Activated CD8-positive, alpha-beta T cell treated with anti-CD3 and anti-CD28 coated beads for 36 hours (primary cell): ENCODE measurements at regions not wholly inside any gene's neighbourhood (a gene's known extent, or its start where the extent isn't known, plus 50 kb on each side); places are given as distances from the start of the nearest gene placed in this dataset.

ENCODE experiments used
- ATAC-seq: fragments of 200-7000 bp; cut with Tn5 transposase; one replicate; pipeline ENCODE4 v1.10.0; 2021; ENCODE audit warnings: mild to moderate bottlenecking, moderate library complexity
- CTCF ChIA-PET: fragments of 350-600 bp; sonication (Branson Sonifier 250); formaldehyde crosslinking; loops from one replicate; lab custom pipeline; 2021; ENCODE audit warnings: antibody characterized with exemption; lab: Charles Lee
- POLR2A ChIA-PET: fragments of 350-600 bp; sonication (Branson Sonifier 250); formaldehyde crosslinking; loops from one replicate; lab custom pipeline; 2021; ENCODE audit warnings: antibody characterized with exemption; lab: Charles Lee
- DNase-seq: peaks from one replicate; pipeline ENCODE4 v3.0.0-alpha.2; 2020
- H3K27ac Mint-ChIP-seq: one replicate; pipeline ENCODE4 v1.8.0; 2021; ENCODE audit warnings: mild to moderate bottlenecking, mixed read lengths
- H3K27me3 Mint-ChIP-seq: one replicate; pipeline ENCODE4 v1.8.0; 2021; ENCODE audit warnings: mixed read lengths
- H3K36me3 Mint-ChIP-seq: one replicate; pipeline ENCODE4 v1.8.0; 2021; ENCODE audit warnings: low read depth, mixed read lengths
- H3K4me1 Mint-ChIP-seq: one replicate; pipeline ENCODE4 v1.8.0; 2021; ENCODE audit warnings: low read depth, mixed read lengths
- H3K4me3 Mint-ChIP-seq: one replicate; pipeline ENCODE4 v1.8.0; 2021; ENCODE audit warnings: mild to moderate bottlenecking, moderate library complexity, mixed read lengths
- H3K9me3 Mint-ChIP-seq: one replicate; pipeline ENCODE4 v1.8.0; 2021; ENCODE audit warnings: mixed read lengths
- intact Hi-C: fragments of 100-400 bp; cut with micrococcal nuclease; formaldehyde crosslinking; loops from one replicate; pipeline ENCODE4 v1.10.0; 2022
- TF ChIP-seq, protein P1 (sequence below): fragments of 200-600 bp; IDR thresholded peaks from one replicate; pipeline ENCODE4 v1.8.0; 2022; ENCODE audit warnings: antibody characterized with exemption, mild to moderate bottlenecking

DNA sequence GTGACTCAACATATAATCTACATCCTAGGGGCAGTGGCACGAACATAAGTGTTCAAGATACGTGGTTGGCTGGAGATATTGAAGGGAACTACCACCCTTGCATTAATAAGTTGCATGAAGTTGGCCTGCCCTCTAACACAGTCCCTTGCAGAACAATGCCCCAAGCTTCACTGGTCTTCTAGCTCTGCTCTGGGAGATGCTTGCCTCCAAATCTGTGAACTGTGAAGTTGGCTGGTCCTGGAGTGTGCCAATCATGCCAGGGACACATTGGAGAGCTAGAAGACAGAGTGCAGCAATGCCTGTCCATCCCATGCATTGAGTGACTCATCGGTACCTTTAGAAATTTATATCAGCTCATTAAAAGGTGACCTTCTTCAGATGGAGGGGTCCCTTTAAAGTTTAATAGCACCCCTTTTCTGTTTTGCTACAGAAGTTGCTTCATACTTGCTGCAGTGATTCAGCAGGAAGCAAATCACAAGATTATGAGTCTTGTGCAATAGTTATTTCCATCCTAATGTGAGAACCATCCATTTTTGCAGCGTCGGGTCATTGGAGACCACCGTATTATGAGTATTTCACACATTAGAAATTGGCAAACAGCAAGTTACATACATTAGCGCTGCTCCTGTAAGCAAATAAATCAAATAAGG lies 55.2 kb upstream of the KAZN start:
- no peak for DNase-seq
- Mint-ChIP-seq H3K4me1 (no peaks in the 10 kb centered on the region), H3K4me3 (no peak overlapping the region), H3K27ac (no peak overlapping the region), H3K27me3 (peaks cover 7% of the 10 kb centered on the region), H3K36me3 (no peaks in the 10 kb centered on the region), H3K9me3 (no peaks in the 10 kb centered on the region)
- intact Hi-C loops, result no loop called here
- no peak for ATAC-seq
- ChIA-PET CTCF (no interaction called here), POLR2A (interaction anchor here (0.6 kb wide), 1 partner anchor 88 kb away, joined by 3 read pairs; no protein-coding TSS in a partner anchor)
- TF ChIP-seq, protein P1, sequence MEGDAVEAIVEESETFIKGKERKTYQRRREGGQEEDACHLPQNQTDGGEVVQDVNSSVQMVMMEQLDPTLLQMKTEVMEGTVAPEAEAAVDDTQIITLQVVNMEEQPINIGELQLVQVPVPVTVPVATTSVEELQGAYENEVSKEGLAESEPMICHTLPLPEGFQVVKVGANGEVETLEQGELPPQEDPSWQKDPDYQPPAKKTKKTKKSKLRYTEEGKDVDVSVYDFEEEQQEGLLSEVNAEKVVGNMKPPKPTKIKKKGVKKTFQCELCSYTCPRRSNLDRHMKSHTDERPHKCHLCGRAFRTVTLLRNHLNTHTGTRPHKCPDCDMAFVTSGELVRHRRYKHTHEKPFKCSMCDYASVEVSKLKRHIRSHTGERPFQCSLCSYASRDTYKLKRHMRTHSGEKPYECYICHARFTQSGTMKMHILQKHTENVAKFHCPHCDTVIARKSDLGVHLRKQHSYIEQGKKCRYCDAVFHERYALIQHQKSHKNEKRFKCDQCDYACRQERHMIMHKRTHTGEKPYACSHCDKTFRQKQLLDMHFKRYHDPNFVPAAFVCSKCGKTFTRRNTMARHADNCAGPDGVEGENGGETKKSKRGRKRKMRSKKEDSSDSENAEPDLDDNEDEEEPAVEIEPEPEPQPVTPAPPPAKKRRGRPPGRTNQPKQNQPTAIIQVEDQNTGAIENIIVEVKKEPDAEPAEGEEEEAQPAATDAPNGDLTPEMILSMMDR, result no peak

DNA sequence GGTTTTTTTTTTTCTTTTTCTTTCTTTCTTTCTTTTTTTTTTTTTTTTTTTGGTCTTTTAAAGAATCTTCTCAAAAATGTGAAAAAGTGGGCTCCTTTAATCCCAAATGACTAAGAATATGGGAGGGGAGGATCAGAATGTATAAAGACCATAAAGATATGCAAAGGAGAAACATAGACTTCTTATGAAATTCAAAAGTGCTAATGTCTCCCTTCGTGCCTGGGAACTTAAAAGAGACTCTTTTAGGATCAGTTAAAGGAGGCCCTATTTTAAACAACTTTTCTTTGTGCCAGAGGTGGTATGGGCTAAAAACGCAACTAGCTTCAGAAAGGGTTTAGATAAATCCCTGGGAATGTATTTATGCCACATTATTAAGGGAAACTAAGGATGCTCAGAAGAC lies 54.2 kb upstream of the KAZN start:
- Mint-ChIP-seq H3K27ac (no peak overlapping the region), H3K9me3 (no peaks in the 10 kb centered on the region), H3K4me3 (no peak overlapping the region), H3K4me1 (no peaks in the 10 kb centered on the region), H3K27me3 (peaks cover 7% of the 10 kb centered on the region), H3K36me3 (no peaks in the 10 kb centered on the region)
- ATAC-seq (no peak), DNase-seq (no peak)
- ChIA-PET POLR2A (no interaction called here), CTCF (no interaction called here)
- TF ChIP-seq, protein P1, result no peak
- intact Hi-C loops, result no loop called here

DNA sequence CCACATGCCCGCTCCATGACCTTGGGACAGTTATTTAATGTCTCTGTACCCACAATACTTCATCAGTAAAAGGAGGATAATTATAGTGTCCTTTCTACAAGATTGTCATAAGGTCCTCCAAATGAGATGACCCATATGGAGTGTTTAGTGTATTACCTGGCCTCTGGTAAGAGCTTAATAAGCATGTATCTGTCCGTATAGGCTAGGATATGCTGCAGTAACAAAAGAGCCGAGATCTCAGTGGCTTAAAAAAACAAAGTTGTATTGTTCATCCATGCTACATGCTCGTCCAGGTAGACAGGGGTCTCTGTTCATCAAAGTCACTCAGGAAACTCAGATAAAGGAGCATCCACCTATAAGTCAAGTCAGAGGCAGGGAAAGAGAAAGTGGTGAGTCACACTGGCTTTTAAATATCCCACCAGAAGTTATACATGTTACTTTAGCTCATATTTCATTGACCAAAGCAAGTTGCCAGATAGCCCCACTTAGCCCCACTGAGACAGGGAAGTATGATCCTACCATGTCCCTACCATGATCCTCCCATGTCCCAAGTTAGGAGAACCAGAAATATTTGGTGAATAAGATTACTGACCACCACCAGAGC lies 53.0 kb upstream of the KAZN start:
- ATAC-seq, result no peak
- intact Hi-C loops, result no loop called here

DNA sequence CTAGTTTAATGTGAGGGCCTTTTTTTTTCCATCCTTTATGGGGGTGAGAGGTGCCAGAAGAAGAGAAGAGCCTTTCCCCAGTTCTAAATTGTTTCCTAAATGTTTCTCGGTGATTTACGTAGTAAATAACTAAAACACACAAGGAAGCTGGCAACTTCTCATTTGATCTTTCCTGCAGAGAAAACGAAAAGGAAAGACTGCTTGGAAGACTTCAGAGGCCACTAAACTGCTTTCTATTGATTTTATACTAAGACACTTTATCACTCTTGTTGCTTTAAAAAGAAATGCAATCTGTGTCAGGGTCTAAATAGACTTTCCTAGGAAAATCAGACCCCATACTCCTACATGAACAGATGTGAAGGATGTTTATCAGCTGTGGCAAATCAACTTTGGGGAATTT lies 52.1 kb upstream of the KAZN start:
- no peak for DNase-seq
- ATAC-seq, result no peak
- intact Hi-C loops, result no loop called here
- H3K27ac Mint-ChIP-seq, result no peak overlapping the region
- ChIA-PET POLR2A (no interaction called here), CTCF (no interaction called here)
- H3K4me3 Mint-ChIP-seq, result no peak overlapping the region
- H3K9me3 Mint-ChIP-seq, result no peaks in the 10 kb centered on the region
- H3K36me3 Mint-ChIP-seq, result no peaks in the 10 kb centered on the region
- TF ChIP-seq, protein P1, result no peak
- peaks cover 7% of the 10 kb centered on the region for H3K27me3 Mint-ChIP-seq
- H3K4me1 Mint-ChIP-seq, result no peaks in the 10 kb centered on the region

More for the DNA sequence above, 53.0 kb upstream of the KAZN start:
- Mint-ChIP-seq H3K9me3 (no peaks in the 10 kb centered on the region), H3K4me1 (no peaks in the 10 kb centered on the region), H3K4me3 (no peak overlapping the region), H3K27ac (no peak overlapping the region), H3K27me3 (peaks cover 7% of the 10 kb centered on the region), H3K36me3 (no peaks in the 10 kb centered on the region)
- TF ChIP-seq, protein P1, result no peak
- CTCF ChIA-PET, result no interaction called here
- POLR2A ChIA-PET, result no interaction called here
- DNase-seq, result no peak
